GM21367 (cell line): ENCODE measurements at regions not wholly inside any gene's neighbourhood (a gene's known extent, or its start where the extent isn't known, plus 50 kb on each side); places are given as distances from the start of the nearest gene placed in this dataset.
"Not testable (repeated sequence)": the region's sequence is repeated elsewhere in the genome, so short reads cannot be mapped to it uniquely, and the experiment has no call there.

ENCODE experiments used
- ATAC-seq: cut with Tn5 transposase; IDR thresholded peaks from one replicate; pipeline ENCODE4 v1.9.1; 2021; ENCODE audit not compliant: unreplicated experiment

- not testable (repeated sequence) for ATAC-seq
Measured at GRCh38 chr4:189622574-189622973, 318.1 kb upstream of the FRG1 start.

GRCh38 chr4:189627041-189627440, 313.6 kb upstream of the FRG1 start:
- ATAC-seq: not testable (repeated sequence)

- ATAC-seq: not testable (repeated sequence)
Measured at GRCh38 chr4:189629733-189630132, 310.9 kb upstream of the FRG1 start.

GRCh38 chr4:189630913-189631567, 309.6 kb upstream of the FRG1 start:
- not testable (repeated sequence) for ATAC-seq

- not testable (repeated sequence) for ATAC-seq
Measured at GRCh38 chr4:189631568-189631916, 309.1 kb upstream of the FRG1 start.

GRCh38 chr4:189650436-189650835, 290.2 kb upstream of the FRG1 start:
- ATAC-seq: not testable (repeated sequence)

GRCh38 chr4:189653130-189653653, 287.5 kb upstream of the FRG1 start:
- not testable (repeated sequence) for ATAC-seq

GRCh38 chr4:189653983-189654382, 286.7 kb upstream of the FRG1 start:
- ATAC-seq: not testable (repeated sequence)

GRCh38 chr4:189654396-189654795, 286.3 kb upstream of the FRG1 start:
- not testable (repeated sequence) for ATAC-seq

- not testable (repeated sequence) for ATAC-seq
Measured at GRCh38 chr4:189655817-189656216, 284.9 kb upstream of the FRG1 start.

- no peak for ATAC-seq
Measured at GRCh38 chr4:189656641-189657040, 284.0 kb upstream of the FRG1 start.

GRCh38 chr4:189658259-189658658, 282.4 kb upstream of the FRG1 start:
- not testable (repeated sequence) for ATAC-seq

- not testable (repeated sequence) for ATAC-seq
Measured at GRCh38 chr4:189658831-189659230, 281.8 kb upstream of the FRG1 start.

- ATAC-seq: no peak
Measured at GRCh38 chr4:189659287-189659686, 281.4 kb upstream of the FRG1 start.

- no peak for ATAC-seq
Measured at GRCh38 chr4:189660722-189661360, 279.8 kb upstream of the FRG1 start.

GRCh38 chr4:189664693-189665250, 275.9 kb upstream of the FRG1 start:
- ATAC-seq: no peak

- ATAC-seq: not testable (repeated sequence)
Measured at GRCh38 chr4:189665712-189666305, 274.9 kb upstream of the FRG1 start.

- not testable (repeated sequence) for ATAC-seq
Measured at GRCh38 chr4:189667386-189667785, 273.3 kb upstream of the FRG1 start.

GRCh38 chr4:189697675-189698245, 242.9 kb upstream of the FRG1 start:
- ATAC-seq: not testable (repeated sequence)

GRCh38 chr4:189703000-189703399, 237.7 kb upstream of the FRG1 start:
- ATAC-seq: not testable (repeated sequence)

GRCh38 chr4:189706821-189707220, 233.9 kb upstream of the FRG1 start:
- not testable (repeated sequence) for ATAC-seq
